SJSA1 (cell line): ENCODE measurements at regions not wholly inside any gene's neighbourhood (a gene's known extent, or its start where the extent isn't known, plus 50 kb on each side); places are given as distances from the start of the nearest gene placed in this dataset.

Experiments
- DNase-seq, 2 experiments: peaks; one replicate each; pipeline ENCODE4 v3.0.0-alpha.2; 2015 to 2020; ENCODE audit warnings: low spot score in 2 of 2, low read depth in 1 of 2
- H3K27ac ChIP-seq: fragments of 250-450 bp; sonication (Bioruptor Pico); 2 replicates; pipeline ENCODE4 v1.5.1; 2020; ENCODE audit warnings: mild to moderate bottlenecking, moderate library complexity
- H3K27me3 ChIP-seq: fragments of 250-450 bp; sonication (Bioruptor Pico); replicated peaks from 2 replicates; pipeline ENCODE4 v1.5.1; 2020; ENCODE audit warnings: mild to moderate bottlenecking, moderate library complexity
- H3K36me3 ChIP-seq: fragments of 250-450 bp; sonication (Bioruptor Pico); 2 replicates; pipeline ENCODE4 v1.5.1; 2020; ENCODE audit warnings: mild to moderate bottlenecking
- H3K4me1 ChIP-seq: fragments of 250-450 bp; sonication (Bioruptor Pico); replicated peaks from 2 replicates; pipeline ENCODE4 v1.6.1; 2021; ENCODE audit warnings: mild to moderate bottlenecking
- H3K4me3 ChIP-seq: fragments of 250-450 bp; sonication (Bioruptor Pico); 2 replicates; pipeline ENCODE4 v1.5.1; 2020; ENCODE audit warnings: mild to moderate bottlenecking
- H3K9me3 ChIP-seq: fragments of 250-450 bp; sonication (Bioruptor Pico); replicated peaks from 2 replicates; pipeline ENCODE4 v1.5.1; 2020; ENCODE audit warnings: mild to moderate bottlenecking

GRCh38 chr2:34670482-34670881, 1071.4 kb upstream of the FAM98A start:
- Histone ChIP-seq H3K9me3 (no peaks in the 10 kb centered on the region), H3K27me3 (no peaks in the 10 kb centered on the region), H3K4me3 (no peak overlapping the region), H3K36me3 (no peaks in the 10 kb centered on the region), H3K27ac (no peak overlapping the region), H3K4me1 (no peaks in the 10 kb centered on the region)
- DNase-seq: no peak

- DNase-seq: no peak
- Histone ChIP-seq H3K4me1 (no peaks in the 10 kb centered on the region), H3K4me3 (no peak overlapping the region), H3K9me3 (no peaks in the 10 kb centered on the region), H3K27me3 (no peaks in the 10 kb centered on the region), H3K36me3 (no peaks in the 10 kb centered on the region), H3K27ac (no peak overlapping the region)
Measured at GRCh38 chr2:34666821-34667220, 1067.7 kb upstream of the FAM98A start.

DNA sequence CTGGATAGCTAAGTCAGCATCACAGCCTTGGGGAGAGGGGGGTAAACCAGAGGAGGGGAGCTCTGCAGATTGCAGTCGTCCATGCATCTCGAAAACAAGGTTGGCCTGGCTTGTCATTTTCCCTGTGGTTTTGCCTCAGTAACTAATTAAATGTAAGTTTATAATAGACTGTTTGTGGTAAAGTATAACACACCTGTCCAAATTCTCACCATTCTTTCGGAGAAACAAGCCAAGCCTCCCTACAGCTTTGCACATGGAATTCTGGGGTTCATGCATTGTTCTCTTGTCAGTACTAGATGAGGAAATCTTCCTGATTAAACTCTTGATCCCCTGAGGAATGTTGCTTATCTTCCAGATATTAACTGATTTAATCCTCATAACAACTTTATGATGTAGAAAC, 1065.2 kb upstream of the FAM98A start:
- Histone ChIP-seq H3K4me3 (no peak overlapping the region), H3K4me1 (no peaks in the 10 kb centered on the region), H3K27ac (no peak overlapping the region), H3K36me3 (no peaks in the 10 kb centered on the region), H3K9me3 (no peaks in the 10 kb centered on the region; the same call in 1 of the 2 replicates), H3K27me3 (no peaks in the 10 kb centered on the region)
- DNase-seq: no peak

- no peak overlapping the region for H3K4me3 ChIP-seq
- H3K9me3 ChIP-seq: no peaks in the 10 kb centered on the region; the same call in 1 of the 2 replicates
- no peak for DNase-seq
- no peaks in the 10 kb centered on the region for H3K4me1 ChIP-seq
- H3K27me3 ChIP-seq: no peaks in the 10 kb centered on the region
- H3K27ac ChIP-seq: no peak overlapping the region
- H3K36me3 ChIP-seq: no peaks in the 10 kb centered on the region
Measured at GRCh38 chr2:34663314-34663713, 1064.2 kb upstream of the FAM98A start.

DNA sequence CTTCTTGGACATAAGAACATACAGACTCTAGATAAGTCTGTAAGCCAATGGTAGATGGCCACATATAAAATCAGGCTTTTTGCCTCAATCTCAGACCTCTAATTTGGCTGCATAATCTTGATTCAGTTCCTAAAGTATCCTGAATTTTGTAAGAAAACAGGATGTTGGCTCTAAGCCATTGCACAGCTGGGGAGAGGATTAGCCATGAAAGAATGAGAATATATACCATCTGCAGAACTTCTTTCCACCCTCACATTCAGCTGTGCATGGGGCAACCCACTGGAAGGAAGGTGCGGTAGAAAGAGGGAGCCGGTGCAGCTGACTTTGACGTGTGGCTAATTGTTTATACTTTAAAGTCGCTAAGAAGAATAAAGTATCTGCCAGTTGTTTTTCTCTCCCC, 1061.6 kb upstream of the FAM98A start:
- H3K9me3 ChIP-seq: peaks cover 2% of the 10 kb centered on the region; the same call in 1 of the 2 replicates
- no peak for DNase-seq
- H3K36me3 ChIP-seq: no peaks in the 10 kb centered on the region
- no peak overlapping the region for H3K27ac ChIP-seq
- H3K4me1 ChIP-seq: no peaks in the 10 kb centered on the region
- H3K27me3 ChIP-seq: no peaks in the 10 kb centered on the region
- no peak overlapping the region for H3K4me3 ChIP-seq

- Histone ChIP-seq H3K27me3 (no peaks in the 10 kb centered on the region), H3K27ac (no peak overlapping the region), H3K36me3 (no peaks in the 10 kb centered on the region), H3K4me3 (no peak overlapping the region), H3K9me3 (peaks cover 2% of the 10 kb centered on the region), H3K4me1 (no peaks in the 10 kb centered on the region)
- no peak for DNase-seq
Measured at GRCh38 chr2:34656632-34657031, 1057.5 kb upstream of the FAM98A start.

DNA sequence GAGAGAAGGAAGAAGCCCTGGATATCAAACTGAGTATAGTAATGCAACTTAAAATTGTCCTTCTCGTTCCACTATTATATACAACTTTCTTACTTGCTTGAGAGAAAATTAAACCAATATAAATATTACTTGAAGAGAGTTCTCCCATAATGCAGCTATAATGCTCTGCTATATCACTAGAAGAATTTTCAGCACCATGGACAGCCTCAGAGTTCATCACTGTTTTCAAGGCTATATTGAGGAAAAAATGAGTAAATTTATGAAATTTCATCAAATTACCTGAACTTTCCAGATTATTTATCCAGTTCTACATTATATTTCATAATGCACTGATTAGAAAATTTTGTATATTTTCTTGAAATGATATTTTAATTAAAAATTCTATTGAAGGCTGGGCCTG, 1053.5 kb upstream of the FAM98A start:
- H3K4me1 ChIP-seq: no peaks in the 10 kb centered on the region
- peaks cover 2% of the 10 kb centered on the region for H3K9me3 ChIP-seq
- no peak overlapping the region for H3K27ac ChIP-seq
- no peak overlapping the region for H3K4me3 ChIP-seq
- H3K27me3 ChIP-seq: no peaks in the 10 kb centered on the region
- H3K36me3 ChIP-seq: no peaks in the 10 kb centered on the region
- DNase-seq: no peak

DNA sequence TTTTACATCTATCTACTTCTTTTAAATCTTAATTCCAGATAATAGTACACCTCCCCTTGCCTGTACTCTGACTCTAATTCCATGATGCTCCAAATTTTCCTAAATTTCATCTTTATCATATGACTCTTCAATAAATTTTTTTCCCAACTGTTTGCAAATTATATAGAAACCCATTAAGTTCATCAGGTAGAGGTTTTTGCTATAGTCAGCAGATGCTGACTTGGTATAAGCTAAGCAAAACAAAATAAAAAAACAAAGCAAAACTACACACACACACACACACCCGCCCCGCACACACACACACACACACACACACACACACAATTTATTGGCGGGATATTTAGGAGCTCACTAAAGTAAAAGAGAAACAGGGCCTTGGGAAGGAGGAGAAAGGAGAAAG, 1047.8 kb upstream of the FAM98A start:
- Histone ChIP-seq H3K27me3 (no peaks in the 10 kb centered on the region), H3K9me3 (no peaks in the 10 kb centered on the region; the same call in none of the 2 replicates), H3K27ac (no peak overlapping the region), H3K36me3 (no peaks in the 10 kb centered on the region), H3K4me1 (no peaks in the 10 kb centered on the region), H3K4me3 (no peak overlapping the region)
- DNase-seq: no peak

DNA sequence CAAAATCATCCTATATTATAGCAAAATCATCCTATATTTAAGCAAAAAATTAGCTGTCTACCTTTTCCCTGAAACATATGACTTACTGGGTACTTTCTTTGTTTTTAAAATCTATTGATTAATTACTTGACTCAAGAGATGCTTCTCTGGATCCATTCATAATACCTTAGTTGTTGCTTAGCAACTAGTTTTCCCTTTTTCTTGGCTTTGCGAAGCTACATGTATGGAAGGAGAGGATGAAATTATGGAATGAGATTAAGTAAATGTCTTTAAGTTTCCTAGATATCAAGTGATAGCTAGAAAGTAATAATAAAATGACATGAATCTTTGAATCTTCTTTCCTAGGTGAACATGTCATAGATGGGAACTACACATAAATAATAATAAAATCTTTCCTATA, 1033.2 kb upstream of the FAM98A start:
- Histone ChIP-seq H3K4me3 (no peak overlapping the region), H3K27ac (no peak overlapping the region), H3K36me3 (no peaks in the 10 kb centered on the region), H3K4me1 (no peaks in the 10 kb centered on the region), H3K9me3 (no peaks in the 10 kb centered on the region; the same call in 1 of the 2 replicates), H3K27me3 (no peaks in the 10 kb centered on the region)
- DNase-seq: no peak

- no peak overlapping the region for H3K27ac ChIP-seq
- no peaks in the 10 kb centered on the region; the same call in 1 of the 2 replicates for H3K9me3 ChIP-seq
- DNase-seq: no peak
- no peaks in the 10 kb centered on the region for H3K4me1 ChIP-seq
- H3K27me3 ChIP-seq: no peaks in the 10 kb centered on the region
- H3K4me3 ChIP-seq: no peak overlapping the region
- H3K36me3 ChIP-seq: no peaks in the 10 kb centered on the region
Measured at GRCh38 chr2:34627003-34627402, 1027.9 kb upstream of the FAM98A start.

GRCh38 chr2:34604164-34604563, 1005.1 kb upstream of the FAM98A start:
- peaks cover 2% of the 10 kb centered on the region; the same call in 1 of the 2 replicates for H3K9me3 ChIP-seq
- no peak overlapping the region for H3K4me3 ChIP-seq
- no peaks in the 10 kb centered on the region for H3K36me3 ChIP-seq
- no peak overlapping the region for H3K27ac ChIP-seq
- no peaks in the 10 kb centered on the region for H3K4me1 ChIP-seq
- no peak for DNase-seq
- H3K27me3 ChIP-seq: no peaks in the 10 kb centered on the region

DNA sequence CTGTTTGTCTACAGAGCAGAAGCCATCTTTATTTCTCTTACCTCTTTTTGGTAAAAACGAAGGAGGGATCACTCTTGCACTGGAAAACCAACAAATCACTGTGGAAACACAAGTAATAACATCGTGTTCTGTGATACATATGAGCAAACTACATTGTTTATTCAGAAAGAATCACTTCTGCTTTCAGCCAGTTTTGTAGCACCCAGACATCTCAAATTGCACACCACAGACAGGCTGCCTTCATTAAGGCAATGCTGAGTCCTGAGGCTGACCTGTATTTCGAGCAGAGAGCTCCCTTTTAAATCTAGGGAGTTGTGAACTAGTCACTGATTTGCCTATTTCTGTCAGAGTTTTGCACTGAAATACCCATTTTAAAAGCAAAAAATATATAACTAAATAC, 1003.2 kb upstream of the FAM98A start:
- H3K27me3 ChIP-seq: no peaks in the 10 kb centered on the region
- no peak overlapping the region for H3K27ac ChIP-seq
- no peak for DNase-seq
- no peaks in the 10 kb centered on the region for H3K4me1 ChIP-seq
- H3K4me3 ChIP-seq: no peak overlapping the region
- H3K9me3 ChIP-seq: peaks cover 4% of the 10 kb centered on the region; the same call in 1 of the 2 replicates
- H3K36me3 ChIP-seq: no peaks in the 10 kb centered on the region

DNA sequence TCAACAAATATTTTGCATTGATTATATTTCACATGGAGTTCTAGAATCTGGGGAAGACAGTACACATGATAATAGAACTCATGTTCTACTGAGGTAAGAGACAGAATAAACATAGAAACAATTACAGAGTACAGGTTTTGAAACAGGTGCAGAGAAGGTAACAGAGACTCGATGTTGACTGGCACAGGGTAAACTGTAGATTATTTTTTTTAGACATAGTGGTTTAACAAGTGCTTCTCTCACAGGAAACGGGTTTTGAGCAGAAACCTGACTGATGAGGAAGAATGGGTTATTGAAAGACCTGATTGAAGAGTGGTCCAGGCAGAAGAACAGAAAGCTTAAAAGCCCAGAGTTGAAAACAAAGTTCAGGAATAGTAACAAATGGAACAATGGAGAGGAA, 1002.5 kb upstream of the FAM98A start:
- H3K4me3 ChIP-seq: no peak overlapping the region
- no peak for DNase-seq
- no peak overlapping the region for H3K27ac ChIP-seq
- no peaks in the 10 kb centered on the region for H3K27me3 ChIP-seq
- H3K36me3 ChIP-seq: no peaks in the 10 kb centered on the region
- H3K4me1 ChIP-seq: no peaks in the 10 kb centered on the region
- H3K9me3 ChIP-seq: peaks cover 4% of the 10 kb centered on the region; the same call in 1 of the 2 replicates

- no peaks in the 10 kb centered on the region for H3K27me3 ChIP-seq
- H3K4me3 ChIP-seq: no peak overlapping the region
Measured at GRCh38 chr2:34578641-34579040, 979.5 kb upstream of the FAM98A start.

GRCh38 chr2:34570266-34570872, 971.3 kb upstream of the FAM98A start:
- H3K9me3 ChIP-seq: no peaks in the 10 kb centered on the region
- H3K4me3 ChIP-seq: no peak overlapping the region
- H3K4me1 ChIP-seq: no peaks in the 10 kb centered on the region
- no peaks in the 10 kb centered on the region for H3K36me3 ChIP-seq
- H3K27me3 ChIP-seq: no peaks in the 10 kb centered on the region
- no peak overlapping the region for H3K27ac ChIP-seq
- no peak for DNase-seq

More at GRCh38 chr2:34578641-34579040, 979.5 kb upstream of the FAM98A start:
- no peaks in the 10 kb centered on the region; the same call in 1 of the 2 replicates for H3K9me3 ChIP-seq
- H3K36me3 ChIP-seq: no peaks in the 10 kb centered on the region
- no peak overlapping the region for H3K27ac ChIP-seq
- H3K4me1 ChIP-seq: no peaks in the 10 kb centered on the region
- DNase-seq: no peak
